ENCODE measurements at regions not wholly inside any gene's neighbourhood (a gene's known extent, or its start where the extent isn't known, plus 50 kb on each side); places are given as distances from the start of the nearest gene placed in this dataset.

DNA sequence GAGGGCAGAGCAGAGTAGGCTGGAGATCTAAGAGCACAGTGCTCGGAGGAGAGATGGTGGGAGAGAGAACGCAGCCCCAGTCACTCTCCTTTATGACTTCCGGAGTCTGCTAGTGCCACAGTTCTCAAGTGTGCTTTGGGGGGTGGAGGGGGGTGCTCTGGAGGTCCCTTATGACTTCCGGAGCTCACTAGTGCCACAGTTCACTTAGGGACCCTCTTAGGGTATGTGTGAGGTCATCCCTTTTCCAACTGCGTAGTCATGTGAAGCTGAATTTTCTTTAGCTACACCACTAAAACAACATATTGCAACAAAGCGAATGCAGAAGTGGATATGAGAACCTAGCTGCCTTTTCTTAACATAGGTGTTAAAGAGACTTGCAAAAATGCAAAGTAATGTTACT lies 153.7 kb upstream of the KCTD1 start:
- FAIRE-seq (no peak), DNase-seq (ENCODE audit: insufficient read length, low spot score) (no peak)
- TF ChIP-seq POLR2A (IDR thresholded peaks at IDR 0.05; ENCODE audit: low read depth, low read length): no peak

DNA sequence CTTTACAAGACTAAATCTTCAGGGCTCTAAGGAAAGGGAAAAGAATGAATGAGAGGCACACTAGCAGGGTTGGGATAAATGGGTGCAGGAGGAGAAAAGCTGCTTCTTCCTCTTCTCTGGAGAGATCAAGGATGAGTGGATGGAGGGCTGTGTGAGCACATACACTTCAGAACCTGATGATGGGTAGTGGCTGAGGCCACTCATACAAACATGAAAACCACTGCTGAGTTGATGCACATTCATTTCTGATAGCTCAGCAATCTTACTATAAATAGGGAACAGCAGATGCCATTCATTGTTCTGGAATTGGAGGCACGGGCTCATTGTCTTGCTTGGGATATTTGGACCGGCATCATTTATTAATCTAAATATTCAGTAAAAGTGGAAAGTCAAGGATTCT lies 152.4 kb upstream of the KCTD1 start:
- FAIRE-seq (no peak), DNase-seq (ENCODE audit: insufficient read length, low spot score) (no peak)
- TF ChIP-seq POLR2A (IDR thresholded peaks at IDR 0.05; ENCODE audit: low read depth, low read length): no peak

DNA sequence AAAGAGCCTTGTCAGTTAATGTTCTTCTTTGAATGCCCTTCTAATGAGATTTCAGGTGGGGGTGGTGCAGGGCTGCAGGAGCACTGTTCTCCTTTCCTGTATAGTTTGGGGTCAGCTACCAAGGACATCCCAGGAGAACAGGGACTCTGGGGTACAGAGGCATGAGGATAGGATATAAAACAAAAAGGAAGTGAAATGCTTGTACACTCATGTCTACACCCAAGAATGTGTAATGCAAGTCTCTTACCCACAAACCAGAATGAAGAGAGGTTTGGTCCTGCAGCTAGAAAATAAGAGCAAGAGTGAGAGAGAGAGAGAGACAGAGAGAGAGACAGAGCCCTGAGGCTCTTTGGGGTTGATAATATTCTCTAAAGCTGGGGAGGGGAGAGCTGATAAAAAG lies 151.8 kb upstream of the KCTD1 start:
- no peak for FAIRE-seq
- DNase-seq (ENCODE audit: insufficient read length, low spot score): no peak
- TF ChIP-seq POLR2A (IDR thresholded peaks at IDR 0.05; ENCODE audit: low read depth, low read length): no peak

DNA sequence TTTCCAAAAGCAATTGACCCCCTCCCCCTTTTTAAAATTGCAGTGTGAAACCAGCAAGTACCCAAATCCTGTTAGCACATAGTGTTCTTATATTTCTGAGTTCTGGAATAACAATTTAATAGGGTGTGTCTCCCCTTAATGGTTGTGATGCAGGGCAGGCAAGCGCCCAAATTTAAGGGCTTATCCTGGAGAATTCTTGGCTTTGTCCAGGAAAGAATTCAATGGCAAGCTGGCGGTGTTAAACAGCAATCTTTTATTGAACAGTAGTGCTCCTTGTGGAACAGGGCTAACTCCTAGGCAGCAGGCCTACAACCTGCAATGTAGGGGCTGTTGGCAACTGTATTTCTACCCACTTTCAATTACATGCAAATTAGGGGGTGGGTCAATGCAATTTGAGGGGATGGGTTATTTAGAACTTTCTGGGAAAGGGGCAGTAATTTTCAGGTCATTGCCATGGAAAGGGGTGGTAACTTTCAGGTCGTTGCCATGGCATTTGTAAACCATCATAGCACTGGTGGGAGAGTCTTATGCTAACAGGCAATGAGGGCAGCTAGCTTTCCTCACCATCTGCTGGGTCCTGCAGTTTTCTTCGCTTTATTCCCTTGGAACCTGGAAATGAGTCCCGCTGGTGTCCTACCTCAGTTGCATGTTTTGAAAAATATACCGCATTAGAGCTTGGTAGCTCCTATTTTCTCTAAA lies 149.0 kb upstream of the KCTD1 start:
- FAIRE-seq: no peak
- no peak for TF ChIP-seq POLR2A (IDR thresholded peaks at IDR 0.05; ENCODE audit: low read depth, low read length)
- no peak for DNase-seq (ENCODE audit: insufficient read length, low spot score)

DNA sequence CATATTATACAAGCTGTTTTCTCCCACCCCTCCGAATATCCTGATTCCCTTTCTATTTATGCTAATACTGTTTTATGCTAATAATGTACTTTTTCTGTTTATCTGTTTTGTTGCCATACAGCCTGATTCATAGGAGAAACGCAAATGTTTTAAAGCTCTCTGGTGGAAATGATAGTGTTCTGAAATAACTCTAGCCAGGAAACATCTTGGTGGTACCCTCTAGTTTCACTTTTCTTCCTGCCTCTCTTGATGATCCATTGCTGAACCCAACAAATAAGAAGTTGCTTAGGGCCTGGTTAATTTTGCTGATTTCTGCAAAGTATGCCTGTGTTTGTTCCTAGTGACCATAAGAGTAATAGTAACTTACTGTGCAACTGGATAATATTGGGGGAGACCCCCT lies 148.4 kb upstream of the KCTD1 start:
- TF ChIP-seq POLR2A (IDR thresholded peaks at IDR 0.05; ENCODE audit: low read depth, low read length): no peak
- DNase-seq (ENCODE audit: insufficient read length, low spot score) (no peak), FAIRE-seq (no peak)

DNA sequence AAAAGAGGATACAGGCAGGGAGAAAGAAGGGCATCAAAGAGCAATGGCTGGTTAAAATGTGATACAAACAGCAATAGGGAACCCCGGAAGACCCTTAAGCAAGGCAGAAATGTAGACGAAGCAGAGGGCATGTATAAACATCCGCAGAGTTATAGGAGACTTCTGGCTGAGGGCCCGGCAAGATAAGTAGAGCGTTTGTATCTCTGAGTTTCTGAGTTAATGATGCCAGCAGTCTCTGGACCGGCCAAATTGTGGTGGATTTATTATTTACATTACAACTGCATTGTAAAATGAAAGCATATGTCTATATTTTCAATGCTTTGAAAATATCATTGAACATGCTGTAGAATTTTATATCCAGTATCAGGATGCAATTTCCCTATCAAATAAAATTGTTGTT lies 148.0 kb upstream of the KCTD1 start:
- no peak for FAIRE-seq

DNA sequence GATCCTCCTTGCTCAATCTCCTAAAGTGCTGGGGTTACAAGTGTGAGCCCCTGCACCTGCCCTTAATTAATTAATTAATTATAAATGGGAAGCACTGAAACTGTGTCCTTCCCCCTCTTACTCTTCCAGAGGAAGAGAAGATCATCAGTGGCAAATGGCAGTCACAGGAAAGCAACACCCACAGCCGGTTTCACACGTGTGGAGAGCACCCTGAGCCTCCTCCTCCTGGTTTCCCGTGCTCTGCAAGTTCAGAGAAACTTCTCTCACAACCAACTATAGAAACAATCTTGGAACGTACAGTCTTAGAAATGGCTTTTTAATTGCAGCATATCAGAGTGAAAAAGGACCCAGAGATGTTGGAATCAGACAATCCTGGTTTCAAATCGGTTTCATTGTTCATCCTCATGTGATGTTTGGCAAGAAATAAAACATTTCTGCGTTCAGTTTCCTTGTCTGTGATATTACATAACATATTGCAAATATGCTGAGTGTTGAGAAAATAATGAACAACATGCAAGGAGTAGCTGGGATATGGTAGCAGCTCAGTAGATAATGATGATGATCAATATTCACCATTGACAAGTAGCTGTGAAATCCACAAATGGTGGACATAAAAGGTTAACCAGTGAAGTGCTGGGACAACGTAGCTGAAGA lies 141.0 kb upstream of the KCTD1 start:
- FAIRE-seq: no peak
- TF ChIP-seq POLR2A (IDR thresholded peaks at IDR 0.05; ENCODE audit: low read depth, low read length): no peak

More for the DNA sequence above, 148.0 kb upstream of the KCTD1 start:
- TF ChIP-seq POLR2A (IDR thresholded peaks at IDR 0.05; ENCODE audit: low read depth, low read length): no peak
- no peak for DNase-seq (ENCODE audit: insufficient read length, low spot score)

DNA sequence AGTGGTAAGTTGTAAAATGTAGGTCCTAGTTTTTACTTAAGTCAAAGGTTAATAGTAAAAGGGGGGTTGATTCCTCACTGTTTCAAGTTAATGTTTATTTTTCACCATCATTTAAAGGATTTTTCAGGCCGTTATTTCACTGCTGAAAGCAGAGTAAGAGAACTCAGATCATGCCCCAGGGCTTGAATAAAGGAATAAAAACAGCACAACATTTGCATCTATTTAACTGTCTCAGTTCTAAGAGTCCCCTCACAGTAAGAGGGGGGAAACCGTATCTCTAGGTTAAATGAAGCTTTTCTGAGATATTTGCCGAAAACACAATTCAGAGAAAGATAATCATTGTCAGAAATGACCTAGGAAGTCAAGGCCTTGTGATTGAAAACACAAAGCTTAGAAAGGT lies 138.2 kb upstream of the KCTD1 start:
- TF ChIP-seq POLR2A (IDR thresholded peaks at IDR 0.05; ENCODE audit: low read depth, low read length): no peak
- FAIRE-seq (no peak), DNase-seq (ENCODE audit: insufficient read length, low spot score) (no peak)

More for the DNA sequence above, 141.0 kb upstream of the KCTD1 start:
- DNase-seq (ENCODE audit: insufficient read length, low spot score): no peak

DNA sequence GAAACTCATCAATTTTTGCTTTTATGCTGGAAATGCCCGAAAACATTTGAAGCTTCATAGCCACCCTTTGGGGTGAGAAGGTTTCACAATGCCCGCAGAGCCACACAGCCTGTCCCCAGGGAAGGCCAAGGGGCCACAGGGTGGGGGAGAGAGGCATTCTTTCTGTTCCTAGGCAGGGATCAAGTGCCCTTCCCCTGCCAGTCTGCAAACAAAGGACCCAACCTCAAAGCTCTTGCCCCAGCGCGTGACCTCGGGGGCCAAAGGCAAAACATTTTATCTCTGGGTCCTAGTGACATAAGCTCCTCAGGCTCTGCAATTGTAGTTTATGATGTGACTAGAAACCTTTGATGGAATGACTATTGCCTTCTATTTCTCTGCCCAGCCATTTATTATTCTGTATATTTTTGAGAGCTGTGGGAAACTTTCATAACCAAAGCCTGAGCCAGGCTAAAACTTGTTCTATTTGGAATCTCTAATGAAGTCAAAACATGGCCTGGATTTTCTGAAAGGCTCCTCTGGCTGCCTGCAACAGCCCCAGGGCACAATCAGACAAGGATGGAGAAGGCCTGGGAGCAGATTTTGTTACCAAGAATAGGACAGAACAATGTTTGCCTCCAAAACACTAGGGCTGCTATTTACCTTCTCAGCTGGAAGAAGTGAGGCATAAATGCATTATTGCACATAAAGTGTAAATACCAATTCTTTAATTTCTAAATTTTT lies 137.2 kb upstream of the KCTD1 start:
- DNase-seq (ENCODE audit: insufficient read length, low spot score): no peak
- no peak for TF ChIP-seq POLR2A (IDR thresholded peaks at IDR 0.05; ENCODE audit: low read depth, low read length)
- FAIRE-seq: no peak

DNA sequence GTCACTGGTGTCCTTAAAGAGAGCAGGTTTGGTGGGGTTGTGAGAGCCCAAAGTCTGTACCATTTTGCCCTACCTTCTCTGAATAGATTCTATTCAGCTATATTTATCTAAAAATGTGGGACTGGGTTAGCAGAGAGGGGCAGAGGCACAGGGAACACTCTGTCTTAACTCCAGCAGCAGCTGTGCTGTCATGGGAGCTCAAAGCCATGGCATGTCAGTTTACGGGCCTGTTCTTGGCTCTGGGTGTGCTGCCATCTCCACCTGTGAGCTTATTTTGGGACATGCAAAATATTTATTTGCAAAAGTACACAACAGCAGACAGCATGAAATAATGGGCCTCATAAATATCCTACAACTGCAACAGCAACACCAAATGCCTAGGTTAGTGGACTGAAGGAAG lies 129.6 kb upstream of the KCTD1 start:
- no peak for FAIRE-seq

DNA sequence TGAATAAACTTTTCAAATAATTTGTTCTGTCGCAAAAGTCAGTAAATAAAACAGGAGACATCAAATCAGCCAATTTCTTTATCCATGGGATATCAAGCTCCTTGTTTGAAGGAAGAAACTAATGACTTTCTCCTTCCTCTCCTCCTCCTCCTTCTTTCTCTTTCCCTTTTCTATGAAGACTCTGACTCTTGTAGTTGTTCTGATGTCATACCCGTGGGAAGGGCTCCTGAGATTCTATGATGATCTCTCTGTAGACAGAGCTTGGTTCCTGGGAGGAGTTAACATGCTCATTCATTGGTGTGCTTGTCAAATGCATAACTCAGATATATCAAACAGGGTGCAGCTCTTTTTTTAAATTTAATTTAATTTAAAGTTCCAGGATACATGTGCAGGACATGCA lies 118.7 kb upstream of the KCTD1 start:
- TF ChIP-seq POLR2A (IDR thresholded peaks at IDR 0.05; ENCODE audit: low read depth, low read length): no peak
- no peak for DNase-seq (ENCODE audit: insufficient read length, low spot score)
- no peak for FAIRE-seq

More for the DNA sequence above, 129.6 kb upstream of the KCTD1 start:
- no peak for DNase-seq (ENCODE audit: insufficient read length, low spot score)
- no peak for TF ChIP-seq POLR2A (IDR thresholded peaks at IDR 0.05; ENCODE audit: low read depth, low read length)

DNA sequence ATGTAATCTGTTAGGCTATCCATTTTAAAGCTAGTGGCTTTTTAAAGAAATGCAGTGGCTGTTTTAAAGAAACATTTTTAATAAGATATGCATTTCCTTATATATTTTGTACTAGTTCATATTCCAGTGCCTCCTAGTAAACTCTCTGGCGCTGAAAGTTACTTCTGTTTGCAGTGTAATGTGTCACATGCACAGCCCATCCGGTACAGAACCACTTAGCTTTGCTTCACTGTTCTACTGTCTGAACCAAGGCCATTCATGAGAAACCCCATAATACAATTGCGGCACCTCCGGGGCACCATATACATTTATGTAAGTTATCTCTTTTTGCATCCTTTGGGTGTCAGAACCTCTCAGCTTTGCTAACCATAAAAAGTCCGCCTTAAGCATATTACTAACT lies 114.6 kb upstream of the KCTD1 start:
- no peak for FAIRE-seq
- no peak for DNase-seq (ENCODE audit: insufficient read length, low spot score)

DNA sequence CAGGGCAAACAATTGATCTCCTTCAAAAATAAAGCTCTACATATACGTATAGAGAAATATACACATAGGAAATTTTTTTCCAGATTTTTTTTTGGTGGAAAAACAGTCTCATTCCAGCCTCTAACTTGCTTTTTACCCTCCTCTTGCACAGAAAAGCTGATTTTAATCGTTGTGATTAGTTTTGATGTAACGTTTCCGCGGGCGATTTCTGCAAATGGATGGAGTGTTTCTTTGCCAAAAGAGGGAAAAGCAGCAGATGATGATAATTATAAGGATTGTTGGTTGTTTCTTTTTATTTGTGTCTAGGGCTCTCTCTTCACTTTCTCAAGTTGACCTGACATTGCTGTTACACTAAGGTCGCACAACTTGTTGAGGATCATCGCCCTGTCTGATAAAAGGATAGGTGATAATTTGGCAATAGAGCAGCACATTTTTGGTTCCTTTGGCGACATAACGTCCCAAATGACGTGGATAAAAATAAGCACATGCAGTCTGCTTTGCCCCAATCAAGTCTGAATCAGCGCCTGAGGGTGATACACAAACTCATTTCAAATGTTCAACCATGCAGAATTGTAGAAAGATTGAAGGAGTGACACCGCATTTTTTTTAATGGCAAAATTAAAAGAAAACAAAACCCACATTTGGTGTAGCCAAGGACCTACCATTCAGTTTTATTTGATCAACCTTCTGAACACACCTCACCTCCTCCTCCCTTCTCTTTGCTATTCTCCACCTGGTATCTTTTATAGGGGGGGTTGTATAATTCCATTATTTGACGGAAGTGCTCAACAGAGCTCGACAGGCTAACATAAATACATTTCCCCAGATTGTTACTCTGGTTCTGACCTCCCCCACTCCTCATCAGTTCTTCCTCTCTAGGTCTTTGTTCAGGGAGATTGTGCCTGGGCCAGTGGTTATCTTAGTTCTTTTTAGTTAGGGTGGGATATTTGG lies 109.6 kb upstream of the KCTD1 start:
- FAIRE-seq (no peak), DNase-seq (ENCODE audit: insufficient read length, low spot score) (no peak)
- TF ChIP-seq POLR2A (IDR thresholded peaks at IDR 0.05; ENCODE audit: low read depth, low read length): no peak

More for the DNA sequence above, 114.6 kb upstream of the KCTD1 start:
- no peak for TF ChIP-seq POLR2A (IDR thresholded peaks at IDR 0.05; ENCODE audit: low read depth, low read length)

Measured in H54 (cell line).